GM20431 (cell line): ENCODE measurements at regions not wholly inside any gene's neighbourhood (a gene's known extent, or its start where the extent isn't known, plus 50 kb on each side); places are given as distances from the start of the nearest gene placed in this dataset.

Source experiments
- in situ Hi-C: fragments of 300-500 bp; cut with MseI, MboI; formaldehyde crosslinking; loops from one replicate; pipeline ENCODE4 v1.15.0; 2020; ENCODE audit warnings: low sequenced_read_pairs; ENCODE audit not compliant: unreplicated experiment

GRCh38 chr6:156396791-156397418 is 380.3 kb upstream of the ARID1B start:
- in situ Hi-C loops, result no loop called here

GRCh38 chr6:156396068-156396771 is 381.0 kb upstream of the ARID1B start:
- in situ Hi-C loops, result no loop called here

- in situ Hi-C loops, result no loop called here
These were observed 381.9 kb upstream of the ARID1B start for GRCh38 chr6:156395276-156395675.

- in situ Hi-C loops, result no loop called here
These were observed 384.5 kb upstream of the ARID1B start for GRCh38 chr6:156392648-156393047.

- in situ Hi-C loops, result no loop called here
These were observed 385.2 kb upstream of the ARID1B start for GRCh38 chr6:156391977-156392376.

- in situ Hi-C loops, result no loop called here
These were observed 386.0 kb upstream of the ARID1B start for GRCh38 chr6:156391061-156391672.

- in situ Hi-C loops, result no loop called here
These were observed 386.6 kb upstream of the ARID1B start for GRCh38 chr6:156390621-156391020.

GRCh38 chr6:156389296-156389695 is 387.9 kb upstream of the ARID1B start:
- in situ Hi-C loops, result no loop called here

GRCh38 chr6:156387472-156387871 is 389.7 kb upstream of the ARID1B start:
- in situ Hi-C loops, result no loop called here

- in situ Hi-C loops, result no loop called here
These were observed 394.1 kb upstream of the ARID1B start for GRCh38 chr6:156383059-156383458.

GRCh38 chr6:156379392-156380289 is 397.5 kb upstream of the ARID1B start:
- in situ Hi-C loops, result no loop called here

GRCh38 chr6:156378853-156379252 is 398.3 kb upstream of the ARID1B start:
- in situ Hi-C loops, result no loop called here

- in situ Hi-C loops, result no loop called here
These were observed 401.1 kb upstream of the ARID1B start for GRCh38 chr6:156376091-156376490.

- in situ Hi-C loops, result no loop called here
These were observed 417.3 kb upstream of the ARID1B start for GRCh38 chr6:156359912-156360311.

GRCh38 chr6:156352861-156353260 is 424.3 kb upstream of the ARID1B start:
- in situ Hi-C loops, result no loop called here

GRCh38 chr6:156351346-156351966 is 425.7 kb upstream of the ARID1B start:
- in situ Hi-C loops, result no loop called here

GRCh38 chr6:156350337-156350736 is 426.8 kb upstream of the ARID1B start:
- in situ Hi-C loops, result no loop called here

- in situ Hi-C loops, result no loop called here
These were observed 428.3 kb upstream of the ARID1B start for GRCh38 chr6:156348849-156349248.

GRCh38 chr6:156348424-156348823 is 428.8 kb upstream of the ARID1B start:
- in situ Hi-C loops, result no loop called here

GRCh38 chr6:156347656-156348055 is 429.5 kb upstream of the ARID1B start:
- in situ Hi-C loops, result no loop called here
